ENCODE measurements at regions not wholly inside any gene's neighbourhood (a gene's known extent, or its start where the extent isn't known, plus 50 kb on each side); places are given as distances from the start of the nearest gene placed in this dataset.
"Not testable (repeated sequence)": the region's sequence is repeated elsewhere in the genome, so short reads cannot be mapped to it uniquely, and the experiment has no call there.

- no peak for DNase-seq (ENCODE audit: low read depth)
Observed at GRCh38 chr2:122319539-122320132, 564.2 kb downstream of the TSN start.

GRCh38 chr2:122322815-122323214 lies 567.4 kb downstream of the TSN start:
- DNase-seq (ENCODE audit: low read depth) = no peak

- DNase-seq (ENCODE audit: low read depth) = no peak
Observed at GRCh38 chr2:122323927-122324326, 568.5 kb downstream of the TSN start.

GRCh38 chr2:122326471-122326870 lies 571.0 kb downstream of the TSN start:
- no peak for DNase-seq (ENCODE audit: low read depth)

GRCh38 chr2:122328816-122329215 lies 573.4 kb downstream of the TSN start:
- no peak for DNase-seq (ENCODE audit: low read depth)

- no peak for DNase-seq (ENCODE audit: low read depth)
Observed at GRCh38 chr2:122329278-122329677, 573.8 kb downstream of the TSN start.

- no peak for DNase-seq (ENCODE audit: low read depth)
Observed at GRCh38 chr2:122333932-122334331, 578.5 kb downstream of the TSN start.

GRCh38 chr2:122338000-122338399 lies 582.5 kb downstream of the TSN start:
- no peak for DNase-seq (ENCODE audit: low read depth)

- DNase-seq (ENCODE audit: low read depth) = no peak
Observed at GRCh38 chr2:122340246-122340645, 584.8 kb downstream of the TSN start.

- DNase-seq (ENCODE audit: low read depth) = no peak
Observed at GRCh38 chr2:122341007-122341406, 585.6 kb downstream of the TSN start.

GRCh38 chr2:122352151-122352550 lies 596.7 kb downstream of the TSN start:
- DNase-seq (ENCODE audit: low read depth) = not testable (repeated sequence)

- DNase-seq (ENCODE audit: low read depth) = no peak
Observed at GRCh38 chr2:122357998-122358397, 602.5 kb downstream of the TSN start.

- DNase-seq (ENCODE audit: low read depth) = no peak
Observed at GRCh38 chr2:122358729-122359128, 603.3 kb downstream of the TSN start.

- no peak for DNase-seq (ENCODE audit: low read depth)
Observed at GRCh38 chr2:122363885-122364284, 608.4 kb downstream of the TSN start.

GRCh38 chr2:122366427-122366826 lies 611.0 kb downstream of the TSN start:
- DNase-seq (ENCODE audit: low read depth) = no peak

GRCh38 chr2:122366969-122367645 lies 611.7 kb downstream of the TSN start:
- DNase-seq (ENCODE audit: low read depth) = no peak

- no peak for DNase-seq (ENCODE audit: low read depth)
Observed at GRCh38 chr2:122367646-122368010, 612.2 kb downstream of the TSN start.

- DNase-seq (ENCODE audit: low read depth) = no peak
Observed at GRCh38 chr2:122368576-122369243, 613.3 kb downstream of the TSN start.

- DNase-seq (ENCODE audit: low read depth) = no peak
Observed at GRCh38 chr2:122378521-122378920, 623.1 kb downstream of the TSN start.

- no peak for DNase-seq (ENCODE audit: low read depth)
Observed at GRCh38 chr2:122384768-122385333, 629.4 kb downstream of the TSN start.

- no peak for DNase-seq (ENCODE audit: low read depth)
Observed at GRCh38 chr2:122388208-122388607, 632.8 kb downstream of the TSN start.

- no peak for DNase-seq (ENCODE audit: low read depth)
Observed at GRCh38 chr2:122389694-122390093, 634.2 kb downstream of the TSN start.

- DNase-seq (ENCODE audit: low read depth) = no peak
Observed at GRCh38 chr2:122390406-122390805, 635.0 kb downstream of the TSN start.
